ENCODE measurements at regions not wholly inside any gene's neighbourhood (a gene's known extent, or its start where the extent isn't known, plus 50 kb on each side); places are given as distances from the start of the nearest gene placed in this dataset.
A peak's percentile ranks its signal among the peaks of the same experiment; 100 is the strongest.

GRCh38 chr12:94059394-94060368 lies 88.7 kb upstream of the PLXNC1 start:
- DNase-seq = no peak

- DNase-seq = no peak
These were observed 86.2 kb upstream of the PLXNC1 start for GRCh38 chr12:94062194-94062593.

GRCh38 chr12:94062796-94063635 lies 85.4 kb upstream of the PLXNC1 start:
- DNase-seq = no peak

DNA sequence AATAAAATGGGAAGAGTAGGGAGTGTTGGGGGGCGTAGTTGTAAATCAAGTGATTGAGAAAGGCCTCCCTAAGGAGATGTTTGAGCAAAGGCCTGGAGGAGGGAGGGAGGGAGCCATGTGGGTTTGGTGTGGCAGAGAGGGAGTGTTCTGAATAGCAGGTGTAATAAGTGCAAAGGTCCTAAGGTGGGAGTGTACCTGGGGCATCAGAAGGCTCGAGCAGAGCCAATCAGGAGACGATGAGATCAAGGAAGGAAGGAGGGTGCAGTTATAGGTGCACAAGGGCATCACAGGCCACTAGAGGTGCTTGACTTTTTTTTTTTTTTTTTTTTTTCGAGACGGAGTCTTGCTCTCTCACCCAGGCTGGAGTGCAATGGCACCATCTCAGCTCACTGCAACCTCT lies 77.9 kb upstream of the PLXNC1 start:
- DNase-seq = no peak

GRCh38 chr12:94071258-94071657 lies 77.1 kb upstream of the PLXNC1 start:
- no peak for DNase-seq

DNA sequence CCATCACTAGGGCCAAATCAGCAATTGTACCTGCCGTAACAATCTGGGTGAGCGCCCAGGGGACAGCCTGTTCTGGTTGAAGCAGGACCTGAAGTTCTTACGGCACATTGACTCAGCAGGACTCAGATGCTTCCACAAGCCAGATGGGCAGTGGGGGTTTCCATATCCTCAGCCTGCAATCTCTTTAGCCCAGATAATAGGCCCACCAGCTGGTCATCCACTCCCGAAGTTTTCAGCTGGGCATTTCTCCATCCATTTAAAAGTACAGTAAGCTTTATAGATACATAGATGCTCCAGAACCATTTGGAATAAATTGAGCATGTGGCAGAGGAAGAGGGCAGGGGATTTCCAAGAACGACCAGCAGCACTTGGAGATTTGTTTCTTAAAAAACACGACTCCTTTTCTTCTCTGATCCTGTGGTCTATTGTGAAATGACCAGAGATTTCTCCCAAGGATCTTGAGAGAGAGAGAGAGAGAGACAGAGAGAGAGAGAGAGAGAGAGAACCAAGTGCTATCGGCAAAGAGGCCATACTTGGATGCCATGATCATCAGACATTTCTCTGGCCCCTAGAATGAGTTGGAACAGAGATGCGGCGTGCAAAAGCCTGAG lies 74.8 kb upstream of the PLXNC1 start:
- peak in 1 of 56 donors; percentile 12 for DNase-seq

- DNase-seq = peak in 24 of 56 donors; percentile 2 to 46 (median 16)
These were observed 74.0 kb upstream of the PLXNC1 start for GRCh38 chr12:94074216-94074979.

DNA sequence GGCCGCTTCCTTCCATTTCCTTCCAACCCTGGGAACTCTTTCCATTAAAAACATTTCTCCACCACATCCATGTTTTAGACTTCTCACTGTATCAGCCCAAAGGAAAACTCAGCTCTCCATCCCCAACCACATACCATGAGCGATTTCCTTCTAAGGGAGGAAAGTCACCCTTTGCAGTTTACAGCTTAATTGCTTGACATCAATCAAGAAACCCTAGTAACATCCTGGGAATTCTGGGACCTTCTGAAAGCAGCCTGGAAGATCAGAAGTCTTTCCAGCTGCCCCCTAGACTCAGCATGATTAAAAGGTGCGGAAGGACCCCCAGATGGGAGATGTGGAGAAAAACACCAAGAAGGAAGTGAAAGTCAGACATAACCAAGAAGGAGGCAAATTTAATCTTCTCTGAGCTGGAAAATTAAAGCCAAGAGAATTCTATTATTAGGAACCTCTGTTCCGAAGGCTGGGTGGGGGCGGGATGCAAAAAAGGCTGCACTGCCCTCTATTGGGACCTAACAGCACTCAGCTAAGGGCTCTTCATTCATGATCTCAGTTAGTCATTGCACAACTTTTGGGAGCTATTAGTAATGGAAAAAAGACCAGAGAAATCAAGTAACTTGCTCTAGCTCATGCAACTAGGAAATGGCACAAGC lies 73.3 kb upstream of the PLXNC1 start:
- peak in 19 of 56 donors; percentile 2 to 41 (median 12) for DNase-seq

DNA sequence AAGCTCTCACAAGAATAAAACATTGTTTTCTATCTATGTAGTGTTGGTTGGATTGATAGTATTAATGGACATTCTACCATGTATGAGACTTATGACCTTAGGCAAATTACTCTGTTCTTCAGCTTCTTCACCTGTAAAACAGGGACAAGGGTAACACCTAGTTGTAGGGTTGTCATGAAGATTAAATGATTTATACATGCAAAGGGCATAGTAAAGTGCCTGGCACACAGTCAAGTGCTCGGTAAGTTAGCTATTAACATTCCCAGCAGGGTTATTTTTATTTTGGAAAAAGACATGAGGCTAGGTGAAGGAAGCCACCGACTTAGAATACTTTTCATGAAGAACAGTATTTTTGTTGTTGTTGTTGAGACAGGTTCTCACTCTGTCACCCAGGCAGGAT lies 71.2 kb upstream of the PLXNC1 start:
- no peak for DNase-seq

- no peak for DNase-seq
These were observed 70.1 kb upstream of the PLXNC1 start for GRCh38 chr12:94078138-94078723.

GRCh38 chr12:94078736-94079509 lies 69.5 kb upstream of the PLXNC1 start:
- no peak for DNase-seq

- no peak for DNase-seq
These were observed 68.6 kb upstream of the PLXNC1 start for GRCh38 chr12:94079566-94080340.

- no peak for DNase-seq
These were observed 67.9 kb upstream of the PLXNC1 start for GRCh38 chr12:94080341-94081009.

GRCh38 chr12:94082690-94083089 lies 65.7 kb upstream of the PLXNC1 start:
- no peak for DNase-seq

- DNase-seq = no peak
These were observed 58.5 kb upstream of the PLXNC1 start for GRCh38 chr12:94089891-94090290.

GRCh38 chr12:94091624-94092023 lies 56.8 kb upstream of the PLXNC1 start:
- DNase-seq = no peak

- DNase-seq = no peak
These were observed 55.7 kb upstream of the PLXNC1 start for GRCh38 chr12:94092516-94093241.
